ENCODE measurements at regions not wholly inside any gene's neighbourhood (a gene's known extent, or its start where the extent isn't known, plus 50 kb on each side); places are given as distances from the start of the nearest gene placed in this dataset.

- H3K4me1 ChIP-seq (ENCODE audit: insufficient read depth, low read length): no peaks in the 10 kb centered on the region
- no peak overlapping the region for H3K9ac ChIP-seq (ENCODE audit: low read depth, low read length)
- no peak overlapping the region for H2AFZ ChIP-seq (ENCODE audit: low read depth, low read length)
- no peaks in the 10 kb centered on the region for H3K36me3 ChIP-seq (ENCODE audit: insufficient read depth, low read length)
- ATAC-seq (ENCODE audit: insufficient read depth, low read depth): no peak
- H3K79me2 ChIP-seq (ENCODE audit: insufficient read depth, low read length): no peaks in the 10 kb centered on the region
- DNase-seq: no peak
- H3K4me2 ChIP-seq (ENCODE audit: insufficient read depth, low read length): no peak overlapping the region
- peaks cover 9% of the 10 kb centered on the region for H3K27me3 ChIP-seq (ENCODE audit: insufficient read depth, low read length, poor library complexity)
- no peaks in the 10 kb centered on the region for H3K9me3 ChIP-seq (ENCODE audit: insufficient read depth, low read length, severe bottlenecking)
- no peaks in the 10 kb centered on the region for H4K20me1 ChIP-seq (ENCODE audit: insufficient read depth, low read length)
- TF ChIP-seq EZH2 (IDR thresholded peaks at IDR 0.05; ENCODE audit: borderline replicate concordance, low read depth, low read length, severe bottlenecking) (no peak), CTCF (IDR thresholded peaks at IDR 0.05; ENCODE audit: borderline replicate concordance, extremely low read depth, low read length, poor library complexity, severe bottlenecking) (no peak)
- H3K4me3 ChIP-seq (ENCODE audit: low read depth in 1 of 2, low read length in 2 of 2): no peak overlapping the region
- H3K27ac ChIP-seq (ENCODE audit: low read length): no peak overlapping the region
Observed at GRCh38 chr18:22324191-22325131, 93.3 kb downstream of the CTAGE1 start.

GRCh38 chr18:22322243-22322691, 95.4 kb downstream of the CTAGE1 start:
- no peaks in the 10 kb centered on the region for H3K79me2 ChIP-seq (ENCODE audit: insufficient read depth, low read length)
- no peaks in the 10 kb centered on the region for H3K9me3 ChIP-seq (ENCODE audit: insufficient read depth, low read length, severe bottlenecking)
- H4K20me1 ChIP-seq (ENCODE audit: insufficient read depth, low read length): no peaks in the 10 kb centered on the region
- no peaks in the 10 kb centered on the region for H3K4me1 ChIP-seq (ENCODE audit: insufficient read depth, low read length)
- no peak overlapping the region for H3K4me2 ChIP-seq (ENCODE audit: insufficient read depth, low read length)
- H2AFZ ChIP-seq (ENCODE audit: low read depth, low read length): no peak overlapping the region
- H3K4me3 ChIP-seq (ENCODE audit: low read depth in 1 of 2, low read length in 2 of 2): no peak overlapping the region
- no peak overlapping the region for H3K27ac ChIP-seq (ENCODE audit: low read length)
- peaks cover 6% of the 10 kb centered on the region for H3K27me3 ChIP-seq (ENCODE audit: insufficient read depth, low read length, poor library complexity)
- H3K9ac ChIP-seq (ENCODE audit: low read depth, low read length): no peak overlapping the region
- H3K36me3 ChIP-seq (ENCODE audit: insufficient read depth, low read length): no peaks in the 10 kb centered on the region
- ATAC-seq (ENCODE audit: insufficient read depth, low read depth) (no peak), DNase-seq (no peak)
- TF ChIP-seq CTCF (IDR thresholded peaks at IDR 0.05; ENCODE audit: borderline replicate concordance, extremely low read depth, low read length, poor library complexity, severe bottlenecking) (no peak), EZH2 (IDR thresholded peaks at IDR 0.05; ENCODE audit: borderline replicate concordance, low read depth, low read length, severe bottlenecking) (no peak)

- H3K27me3 ChIP-seq (ENCODE audit: insufficient read depth, low read length, poor library complexity): peaks cover 6% of the 10 kb centered on the region
- H4K20me1 ChIP-seq (ENCODE audit: insufficient read depth, low read length): no peaks in the 10 kb centered on the region
- H3K27ac ChIP-seq (ENCODE audit: low read length): no peak overlapping the region
- H3K4me3 ChIP-seq (ENCODE audit: low read depth in 1 of 2, low read length in 2 of 2): no peak overlapping the region
- no peaks in the 10 kb centered on the region for H3K4me1 ChIP-seq (ENCODE audit: insufficient read depth, low read length)
- no peak overlapping the region for H3K9ac ChIP-seq (ENCODE audit: low read depth, low read length)
- TF ChIP-seq CTCF (IDR thresholded peaks at IDR 0.05; ENCODE audit: borderline replicate concordance, extremely low read depth, low read length, poor library complexity, severe bottlenecking) (no peak), EZH2 (IDR thresholded peaks at IDR 0.05; ENCODE audit: borderline replicate concordance, low read depth, low read length, severe bottlenecking) (no peak)
- H3K9me3 ChIP-seq (ENCODE audit: insufficient read depth, low read length, severe bottlenecking): no peaks in the 10 kb centered on the region
- H3K79me2 ChIP-seq (ENCODE audit: insufficient read depth, low read length): no peaks in the 10 kb centered on the region
- H2AFZ ChIP-seq (ENCODE audit: low read depth, low read length): no peak overlapping the region
- ATAC-seq (ENCODE audit: insufficient read depth, low read depth) (no peak), DNase-seq (no peak)
- H3K4me2 ChIP-seq (ENCODE audit: insufficient read depth, low read length): no peak overlapping the region
- no peaks in the 10 kb centered on the region for H3K36me3 ChIP-seq (ENCODE audit: insufficient read depth, low read length)
Observed at GRCh38 chr18:22320771-22321170, 96.9 kb downstream of the CTAGE1 start.
